K562 (cell line): ENCODE measurements at regions not wholly inside any gene's neighbourhood (a gene's known extent, or its start where the extent isn't known, plus 50 kb on each side); places are given as distances from the start of the nearest gene placed in this dataset.

Experiments used
- ATAC-seq: fragments of 200-7000 bp; cut with Tn5 transposase; 3 replicates; pipeline ENCODE4 v1.9.1; 2020; ENCODE audit warnings: moderate library complexity
- BruUV-seq: library from RNA; stranded (reverse); fragments of 400-500 nt; replicated peaks from 2 replicates; lab custom pipeline; 2021; lab: Mats Ljungman, UMichigan
- CTCF ChIA-PET: fragments of 300-600 bp; formaldehyde crosslinking; extraction: SDS; loops from one replicate; lab custom pipeline; 2021; ENCODE audit warnings: low intra/inter-chr PET ratio; lab: Yijun Ruan, JAX
- POLR2A ChIA-PET: fragments of 300-600, 350-650 bp; sonication (Branson Sonifier 250); formaldehyde crosslinking; extraction: SDS; loops from one replicate; lab custom pipeline; 2021; ENCODE audit warnings: antibody characterized with exemption, inconsistent platforms; lab: Yijun Ruan, JAX
- DNase-seq, 4 experiments: peaks; one replicate each; pipeline versions ENCODE4 v3.0.0 to v3.0.0-alpha.2; 2011 to 2018; ENCODE audit warnings: low spot score in 3 of 4, mixed read lengths in 3 of 4; ENCODE audit errors: extremely low read depth in 1 of 4
- FAIRE-seq: peaks from 2 replicates; lab custom pipeline; 2011; peaks lifted over from hg19 to GRCh38; lab: Jason Lieb, UNC
- H2AFZ ChIP-seq: 2 replicates; pipeline ENCODE4 v1.6.0; 2011; ENCODE audit warnings: low read depth, low read length, control low read depth, inconsistent platforms
- H3K27ac ChIP-seq: fragments of 200-600 bp; 3 replicates; pipeline ENCODE4 v1.8.0; 2011; ENCODE audit warnings: low read depth, mild to moderate bottlenecking, control low read depth, inconsistent platforms, low read length, moderate library complexity, mixed read lengths; ENCODE audit errors: extremely low read depth
- H3K27me3 ChIP-seq, 2 experiments: fragments of 300-600 bp in 1 of 2; 2 replicates in 1 of 2; 3 replicates in 1 of 2; pipeline versions ENCODE4 v1.6.0 to v1.8.0; 2011; ENCODE audit warnings: inconsistent platforms in 2 of 2, low read length in 2 of 2, mild to moderate bottlenecking in 1 of 2, mixed read lengths in 1 of 2, moderate library complexity in 1 of 2; ENCODE audit not compliant: control insufficient read depth in 2 of 2, insufficient read depth in 2 of 2
- H3K36me3 ChIP-seq: fragments of 300-600 bp; 3 replicates; pipeline ENCODE4 v1.8.0; 2011; ENCODE audit warnings: mild to moderate bottlenecking, low read length, inconsistent platforms; ENCODE audit not compliant: control insufficient read depth, insufficient read depth
- H3K4me1 ChIP-seq, 2 experiments: fragments of 200-600 bp in 1 of 2; replicated peaks in 1 of 2; 2 replicates in 1 of 2; 3 replicates in 1 of 2; pipeline versions ENCODE4 v1.5.1 to v1.8.0; 2011; ENCODE audit warnings: inconsistent platforms in 2 of 2, low read length in 2 of 2, mild to moderate bottlenecking in 1 of 2, mixed read lengths in 1 of 2, moderate library complexity in 1 of 2; ENCODE audit not compliant: control insufficient read depth in 2 of 2, insufficient read depth in 2 of 2
- H3K4me2 ChIP-seq: 2 replicates; pipeline ENCODE4 v1.6.1; 2011; ENCODE audit warnings: low read length, control low read depth, inconsistent platforms, mixed read lengths; ENCODE audit not compliant: insufficient read depth
- H3K4me3 ChIP-seq: fragments of 200-600 bp; sonication (generic), shearing (Covaris generic); 2 replicates; pipeline ENCODE4 v1.5.1; 2016; ENCODE audit warnings: control low read depth, inconsistent platforms
- H3K79me2 ChIP-seq: fragments of 200-600 bp; 3 replicates; pipeline ENCODE4 v1.8.0; 2011; ENCODE audit warnings: low read length, inconsistent platforms; ENCODE audit not compliant: control insufficient read depth, insufficient read depth
- H3K9ac ChIP-seq, 2 experiments: 2 replicates each; pipeline versions ENCODE4 v1.6.0 to v1.6.1; 2011; ENCODE audit warnings: low read depth in 2 of 2, low read length in 2 of 2, control low read depth in 1 of 2, inconsistent platforms in 1 of 2, mild to moderate bottlenecking in 1 of 2, mixed read lengths in 1 of 2; ENCODE audit not compliant: insufficient read depth in 1 of 2
- H3K9me1 ChIP-seq: one replicate; pipeline ENCODE4 v1.6.0; 2011; ENCODE audit warnings: inconsistent platforms, mild to moderate bottlenecking, low read length, moderate library complexity; ENCODE audit not compliant: control insufficient read depth, insufficient read depth
- H3K9me3 ChIP-seq: replicated peaks from 2 replicates; pipeline ENCODE4 v1.5.1; 2011; ENCODE audit warnings: low read depth, low read length, inconsistent platforms; ENCODE audit not compliant: control insufficient read depth, insufficient read depth
- H4K20me1 ChIP-seq: replicated peaks from 2 replicates; pipeline ENCODE4 v1.6.1; 2011; ENCODE audit warnings: low read length, inconsistent platforms, mixed read lengths; ENCODE audit not compliant: control insufficient read depth, insufficient read depth
- CAMTA2 ChIP-seq: fragments of 250-450 bp; sonication (Bioruptor Pico); conservative IDR thresholded peaks from 2 replicates; pipeline ENCODE4 v1.5.1; 2022
- E2F4 ChIP-seq: sonication (generic); formaldehyde crosslinking; IDR thresholded peaks from 2 replicates; pipeline ENCODE4 v1.8.0; 2022; ENCODE audit warnings: mild to moderate bottlenecking, low read depth, missing genetic modification reagents
- HDAC6 ChIP-seq: IDR thresholded peaks from 2 replicates; pipeline ENCODE4 v1.6.1; 2012; ENCODE audit warnings: low read depth, mild to moderate bottlenecking, control low read depth, inconsistent platforms, low read length, moderate library complexity
- IRF2 ChIP-seq: sonication (generic); formaldehyde crosslinking; IDR thresholded peaks from 2 replicates; pipeline ENCODE4 v1.8.1; 2022; ENCODE audit warnings: mild to moderate bottlenecking, missing genetic modification reagents
- MBD2 ChIP-seq: sonication (generic); IDR thresholded peaks from 2 replicates; pipeline ENCODE4 v1.6.1; 2016; ENCODE audit warnings: low read depth, borderline replicate concordance
- PCBP1 ChIP-seq: fragments of 200-400 bp; formaldehyde crosslinking; IDR thresholded peaks from 2 replicates; pipeline ENCODE4 v1.6.1; 2018; ENCODE audit warnings: mild to moderate bottlenecking, low read depth, low read length; ENCODE audit not compliant: poor library complexity, severe bottlenecking
- POLR2AphosphoS5 ChIP-seq: IDR thresholded peaks from 2 replicates; pipeline ENCODE4 v1.6.1; 2011; ENCODE audit warnings: mild to moderate bottlenecking, low read depth, low read length, moderate library complexity; ENCODE audit not compliant: control insufficient read depth, insufficient read depth
- RFX7 ChIP-seq: fragments of 250-450 bp; sonication (Bioruptor Pico); IDR thresholded peaks from 2 replicates; pipeline ENCODE4 v1.5.1; 2021; ENCODE audit warnings: mild to moderate bottlenecking
- ZBED1 ChIP-seq: IDR thresholded peaks from 2 replicates; pipeline ENCODE4 v1.6.1; 2014
- ZNF717 ChIP-seq: fragments of 250-450 bp; sonication (Bioruptor Pico); IDR thresholded peaks from 2 replicates; pipeline ENCODE4 v1.5.0; 2021
- ZNF830 ChIP-seq: fragments of 250-450 bp; sonication (Bioruptor Pico); IDR thresholded peaks from 2 replicates; pipeline ENCODE4 v1.5.0; 2021; ENCODE audit warnings: mild to moderate bottlenecking
- WGBS: fragments of 100-300 bp; shearing (Covaris generic); methylation state at CpG from one replicate; pipeline ENCODE4 v1.1.6; 2016; ENCODE audit warnings: low coverage, mixed read lengths; ENCODE audit not compliant: insufficient coverage; ENCODE audit errors: missing lambda C conversion rate; 5-methylcytosine and 5-hydroxymethylcytosine counted together
- in situ Hi-C: fragments of 300-500 bp; cut with MboI; formaldehyde crosslinking; loops from 4 replicates; pipeline ENCODE4 v1.15.0; 2018; ENCODE audit warnings: inconsistent platforms, mixed read lengths
- intact Hi-C: fragments of 100-400 bp; cut with micrococcal nuclease; formaldehyde crosslinking; loops from 2 replicates; pipeline ENCODE4 v1.14.2; 2022

DNA sequence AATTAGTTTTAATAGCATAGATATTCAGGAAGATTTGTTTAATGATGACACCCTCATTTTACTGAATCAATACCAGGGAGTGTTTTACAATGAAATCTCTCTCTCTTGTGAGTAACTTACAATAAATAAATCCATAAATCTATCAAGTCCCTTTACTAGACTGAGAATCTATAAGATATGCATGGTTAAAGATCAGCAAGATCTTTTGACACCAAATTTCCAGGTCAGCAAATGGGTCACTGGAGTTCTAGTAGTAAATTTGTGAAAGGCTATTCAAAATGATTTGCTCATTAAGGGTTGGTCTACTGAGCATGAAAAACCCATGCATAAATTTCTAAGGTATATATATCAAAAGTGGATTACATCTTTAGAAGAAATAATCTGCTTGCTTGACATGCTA, 512.1 kb upstream of the ITGA1 start (continued):
- TF ChIP-seq MBD2 (no peak), IRF2 (CRISPR knock-in tag) (no peak), HDAC6 (no peak), PCBP1 (no peak), RFX7 (no peak), ZNF717 (no peak), POLR2AphosphoS5 (no peak), ZNF830 (CRISPR knock-in tag) (no peak)
- TF ChIP-seq, all 486 proteins: peak for 0

DNA sequence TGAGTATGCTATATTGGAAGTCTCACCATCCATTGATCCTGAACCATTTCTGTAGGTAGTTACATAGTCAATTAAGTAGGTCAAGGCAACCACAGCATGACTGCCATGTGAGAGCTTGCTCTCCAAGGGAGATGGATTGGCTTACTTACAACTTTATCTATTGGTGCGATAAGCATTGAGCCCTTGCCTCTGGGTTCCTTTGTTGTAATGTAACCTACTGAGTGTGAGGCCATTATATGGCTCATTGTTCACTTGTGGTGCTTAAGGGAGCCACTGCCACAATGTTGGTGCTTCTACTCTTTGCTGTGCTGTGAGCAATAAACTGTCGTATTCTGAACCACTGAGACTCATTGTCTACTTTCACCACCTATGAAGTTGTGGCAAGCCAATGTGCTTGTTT, 510.6 kb upstream of the ITGA1 start:
- 3% methylated on average over 2 of the region's 2 CpGs for WGBS
- ChIA-PET POLR2A (no interaction called here), CTCF (no interaction called here)
- no peaks in the 10 kb centered on the region for H4K20me1 ChIP-seq
- H2AFZ ChIP-seq: no peak overlapping the region
- H3K4me1 ChIP-seq: no peaks in the 10 kb centered on the region
- in situ Hi-C loops (no loop called here), intact Hi-C loops (no loop called here)
- ATAC-seq: no peak
- no peak overlapping the region for H3K9ac ChIP-seq
- H3K9me3 ChIP-seq: 0 out of 2 replicates have a peak, but pooled peaks cover 2% of the 10 kb centered on the region
- no peak for FAIRE-seq
- no peak overlapping the region for H3K27ac ChIP-seq
- H3K79me2 ChIP-seq: no peaks in the 10 kb centered on the region
- no peaks in the 10 kb centered on the region for H3K9me1 ChIP-seq
- TF ChIP-seq E2F4 (CRISPR knock-in tag) (no peak), ZBED1 (no peak), CAMTA2 (CRISPR knock-in tag) (no peak)
- TF ChIP-seq, all 486 proteins: peak for 0
- no peaks in the 10 kb centered on the region for H3K27me3 ChIP-seq
- no peaks in the 10 kb centered on the region for H3K36me3 ChIP-seq
- DNase-seq: no peak
- no peak overlapping the region for H3K4me2 ChIP-seq
- no TSS peak for BruUV-seq
- no peak overlapping the region for H3K4me3 ChIP-seq
